Hematopoietic multipotent progenitor cell treated with erythropoietin and hydrocortisone succinate and interleukin-3 and kit ligand, for 6 days (in vitro differentiated cells): ENCODE measurements at regions not wholly inside any gene's neighbourhood (a gene's known extent, or its start where the extent isn't known, plus 50 kb on each side); places are given as distances from the start of the nearest gene placed in this dataset.
"Not testable (repeated sequence)": the region's sequence is repeated elsewhere in the genome, so short reads cannot be mapped to it uniquely, and the experiment has no call there.

Experiments
- DNase-seq: peaks from one replicate; pipeline ENCODE4 v3.0.0-alpha.2; 2015

- DNase-seq: no peak
These were observed 67.4 kb downstream of the SNTN start for GRCh38 chr3:63719796-63720445.

- not testable (repeated sequence) for DNase-seq
These were observed 68.5 kb downstream of the SNTN start for GRCh38 chr3:63720951-63721350.

GRCh38 chr3:63724987-63725386 lies 72.5 kb downstream of the SNTN start:
- DNase-seq: no peak

- no peak for DNase-seq
These were observed 74.2 kb downstream of the SNTN start for GRCh38 chr3:63726656-63727055.

- DNase-seq: no peak
These were observed 74.8 kb downstream of the SNTN start for GRCh38 chr3:63727233-63727632.

- no peak for DNase-seq
These were observed 79.4 kb downstream of the SNTN start for GRCh38 chr3:63731866-63732265.

GRCh38 chr3:63733278-63733677 lies 80.8 kb downstream of the SNTN start:
- DNase-seq: not testable (repeated sequence)

- not testable (repeated sequence) for DNase-seq
These were observed 82.2 kb downstream of the SNTN start for GRCh38 chr3:63734632-63735031.

- DNase-seq: not testable (repeated sequence)
These were observed 82.3 kb upstream of the C3orf49 start for GRCh38 chr3:63736757-63737156.

- not testable (repeated sequence) for DNase-seq
These were observed 80.5 kb upstream of the C3orf49 start for GRCh38 chr3:63738577-63738976.

GRCh38 chr3:63739474-63739873 lies 79.6 kb upstream of the C3orf49 start:
- no peak for DNase-seq

- DNase-seq: no peak
These were observed 79.0 kb upstream of the C3orf49 start for GRCh38 chr3:63740116-63740515.

- DNase-seq: not testable (repeated sequence)
These were observed 74.4 kb upstream of the C3orf49 start for GRCh38 chr3:63744693-63745092.

GRCh38 chr3:63745757-63746156 lies 73.3 kb upstream of the C3orf49 start:
- DNase-seq: no peak

- DNase-seq: no peak
These were observed 72.9 kb upstream of the C3orf49 start for GRCh38 chr3:63746211-63746610.

GRCh38 chr3:63751459-63751858 lies 67.6 kb upstream of the C3orf49 start:
- DNase-seq: no peak

GRCh38 chr3:63753567-63753966 lies 65.5 kb upstream of the C3orf49 start:
- DNase-seq: peak; percentile 20

GRCh38 chr3:63753995-63754394 lies 65.1 kb upstream of the C3orf49 start:
- no peak for DNase-seq

GRCh38 chr3:63762180-63762579 lies 56.9 kb upstream of the C3orf49 start:
- no peak for DNase-seq

GRCh38 chr3:63762934-63763550 lies 56.1 kb upstream of the C3orf49 start:
- DNase-seq: no peak

GRCh38 chr3:63764511-63764910 lies 54.6 kb upstream of the C3orf49 start:
- no peak for DNase-seq

GRCh38 chr3:63766261-63766660 lies 52.8 kb upstream of the C3orf49 start:
- no peak for DNase-seq

- DNase-seq: no peak
These were observed 50.7 kb upstream of the C3orf49 start for GRCh38 chr3:63768386-63768785.

GRCh38 chr3:63768888-63769287 lies 50.2 kb upstream of the C3orf49 start:
- no peak for DNase-seq
